GM21381 (cell line): ENCODE measurements at regions not wholly inside any gene's neighbourhood (a gene's known extent, or its start where the extent isn't known, plus 50 kb on each side); places are given as distances from the start of the nearest gene placed in this dataset.

Experiments used
- ATAC-seq: cut with Tn5 transposase; IDR thresholded peaks from one replicate; pipeline ENCODE4 v1.9.1; 2021; ENCODE audit warnings: mild to moderate bottlenecking, moderate library complexity; ENCODE audit not compliant: unreplicated experiment

DNA sequence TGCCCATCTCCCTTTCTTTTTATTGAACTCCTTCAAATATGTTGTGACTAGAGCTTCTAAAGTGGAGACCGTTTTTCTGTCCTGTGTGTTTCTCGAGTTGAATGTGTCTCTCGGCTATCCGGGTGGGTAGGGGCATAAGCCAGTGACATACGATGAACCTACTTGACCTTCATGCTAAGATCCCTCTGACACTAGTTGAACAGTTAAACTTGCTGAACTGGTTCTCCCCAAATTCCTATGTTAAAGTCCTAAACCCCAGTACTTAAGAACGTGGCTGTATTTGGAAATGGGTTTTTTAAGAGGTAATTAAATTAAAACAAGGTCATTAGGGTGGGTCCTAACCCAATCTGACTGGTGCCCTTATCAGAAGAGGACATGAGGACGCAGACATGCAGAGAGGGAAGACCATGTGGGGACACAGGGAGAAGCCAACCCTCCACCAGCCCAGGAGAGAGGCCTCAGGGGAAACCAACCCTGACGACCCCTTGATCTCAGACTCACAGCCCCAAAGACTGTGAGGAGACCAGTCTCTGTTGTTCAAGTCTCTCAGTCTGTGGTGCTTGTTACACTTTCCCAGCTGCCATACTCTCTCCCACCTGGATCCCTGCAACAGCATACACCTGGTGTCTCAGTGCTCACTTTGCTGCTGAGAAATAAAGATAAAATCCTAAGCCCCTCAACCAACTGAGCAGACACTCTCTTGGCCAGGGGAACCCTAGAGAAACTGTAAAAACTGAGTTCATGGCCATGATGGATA, 208.4 kb downstream of the MYLK4 start:
- no peak for ATAC-seq

DNA sequence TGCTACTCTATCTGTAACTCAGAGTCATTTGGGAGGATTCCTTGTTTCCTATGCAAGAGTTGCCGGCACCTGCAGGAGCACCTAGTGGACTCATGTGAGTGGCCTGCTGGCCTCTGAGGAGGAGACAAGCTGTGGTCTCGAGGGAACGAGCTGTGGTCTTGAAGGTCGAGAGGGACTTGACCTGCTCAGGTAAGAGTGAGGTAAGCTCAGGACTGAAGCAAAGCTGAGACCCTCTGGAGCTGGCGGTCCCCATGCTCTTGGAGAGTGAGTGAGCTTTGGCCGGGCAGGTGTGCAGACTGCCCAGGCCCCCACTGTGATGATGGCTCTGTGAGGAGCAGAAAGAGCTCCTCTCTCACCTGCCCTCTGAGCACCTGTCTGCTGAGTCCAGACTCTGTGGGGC, 214.3 kb downstream of the MYLK4 start:
- ATAC-seq = no peak

DNA sequence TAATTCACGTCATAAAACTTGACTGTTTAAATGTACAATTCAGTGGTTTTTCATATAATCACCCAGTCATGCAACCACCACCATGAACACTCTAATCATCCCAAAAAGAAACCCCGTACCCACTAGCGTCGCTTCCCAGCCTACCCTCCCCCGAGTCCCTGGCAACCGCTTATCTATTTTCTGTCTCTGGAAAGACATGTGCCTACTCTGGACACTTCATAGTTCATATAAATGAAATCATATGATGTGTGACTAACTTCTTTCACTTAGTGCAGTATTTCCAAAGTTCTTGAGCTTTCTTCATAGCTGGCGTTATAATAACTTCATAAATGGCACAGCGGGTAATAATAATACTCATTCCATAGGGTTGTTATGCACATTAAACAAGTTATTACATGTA, 215.2 kb downstream of the MYLK4 start:
- no peak for ATAC-seq

DNA sequence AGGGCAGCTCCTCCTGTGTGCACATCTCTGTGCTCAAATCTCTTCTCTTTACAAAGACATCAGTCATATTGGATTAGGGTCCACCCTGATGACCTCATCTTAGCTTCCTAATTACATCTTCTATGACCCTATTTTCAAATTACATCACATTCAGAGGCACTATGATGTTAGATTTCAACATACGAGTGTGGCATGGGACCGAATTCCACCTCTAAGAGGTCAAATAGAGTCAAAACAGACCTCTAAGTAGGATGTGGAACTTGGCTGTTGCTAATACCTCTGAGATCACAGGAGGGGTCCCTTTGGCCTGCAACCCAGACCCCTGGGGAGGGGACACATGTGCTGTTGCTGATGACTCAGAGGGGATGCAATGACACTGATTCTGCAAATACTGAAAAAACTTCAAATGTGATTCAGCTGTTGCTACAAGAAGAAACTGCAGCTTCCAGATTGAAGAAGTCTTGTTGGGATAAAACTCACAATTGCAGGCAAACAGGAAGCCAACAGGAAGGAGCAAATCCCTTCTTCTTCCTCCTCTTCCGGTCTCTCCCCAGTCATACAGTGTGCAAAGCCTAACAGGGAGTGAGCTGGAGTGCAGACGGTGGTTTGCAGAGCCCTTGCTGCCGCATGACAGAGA, 216.2 kb downstream of the MYLK4 start:
- no peak for ATAC-seq

DNA sequence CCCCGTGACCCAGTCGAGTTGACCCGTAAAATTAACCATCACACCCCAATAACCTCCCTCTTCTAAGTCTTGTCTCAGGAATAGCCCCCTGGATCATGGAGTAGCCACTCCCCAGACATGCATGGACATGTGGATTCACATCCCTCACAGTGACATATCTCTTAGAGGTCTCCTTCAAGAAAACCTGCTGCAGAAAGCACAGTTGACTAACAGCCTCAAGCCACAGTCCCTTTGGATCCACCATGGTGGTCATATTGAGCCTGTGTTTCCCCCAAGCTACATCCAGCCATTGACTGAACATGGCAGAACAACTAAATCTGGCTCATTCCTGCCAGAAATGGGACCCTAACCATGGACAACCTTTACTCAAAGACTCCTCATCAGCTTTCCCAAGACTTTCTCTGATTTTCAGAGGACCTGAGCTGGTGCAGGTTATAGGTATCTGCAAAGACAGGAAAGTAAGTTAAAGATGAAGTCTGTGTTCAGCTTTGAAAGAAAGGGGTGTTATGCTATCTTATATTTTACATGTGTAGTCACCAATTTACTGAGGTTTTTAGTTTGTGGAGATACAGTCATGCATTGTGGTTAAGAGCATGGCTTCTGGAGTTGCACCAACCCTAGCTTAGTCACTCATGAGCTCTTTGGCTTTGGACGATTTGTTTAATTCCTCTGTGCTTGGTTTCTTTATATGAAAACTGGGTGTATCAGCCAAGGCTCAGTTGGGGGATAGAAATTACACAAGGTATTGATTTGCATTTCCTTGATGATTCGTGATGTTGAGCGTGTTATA, 219.1 kb downstream of the MYLK4 start:
- ATAC-seq = no peak

DNA sequence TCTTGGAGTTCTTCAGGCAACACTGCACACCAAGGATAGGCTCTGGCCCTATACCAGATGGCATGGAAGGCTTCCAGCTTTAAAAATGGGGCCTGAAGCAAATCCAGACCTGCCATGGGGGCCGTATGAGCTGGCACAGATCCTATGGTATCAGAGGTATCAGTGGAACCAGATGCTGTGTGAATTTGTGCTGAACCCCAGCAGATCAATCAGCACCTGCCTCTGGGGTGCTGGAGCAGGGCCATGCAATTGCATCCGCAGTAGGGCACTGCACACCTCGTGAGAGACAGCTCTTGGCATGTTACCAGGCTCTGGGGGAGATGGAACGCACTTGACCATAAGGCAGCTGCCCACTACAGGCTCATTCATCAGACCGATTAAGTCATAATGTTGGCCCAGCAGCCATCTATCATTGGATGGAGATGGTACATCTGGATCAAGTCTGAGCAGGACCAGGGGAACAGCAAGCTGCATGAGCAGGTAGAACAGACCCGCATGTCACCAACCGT, 221.5 kb downstream of the MYLK4 start:
- no peak for ATAC-seq

DNA sequence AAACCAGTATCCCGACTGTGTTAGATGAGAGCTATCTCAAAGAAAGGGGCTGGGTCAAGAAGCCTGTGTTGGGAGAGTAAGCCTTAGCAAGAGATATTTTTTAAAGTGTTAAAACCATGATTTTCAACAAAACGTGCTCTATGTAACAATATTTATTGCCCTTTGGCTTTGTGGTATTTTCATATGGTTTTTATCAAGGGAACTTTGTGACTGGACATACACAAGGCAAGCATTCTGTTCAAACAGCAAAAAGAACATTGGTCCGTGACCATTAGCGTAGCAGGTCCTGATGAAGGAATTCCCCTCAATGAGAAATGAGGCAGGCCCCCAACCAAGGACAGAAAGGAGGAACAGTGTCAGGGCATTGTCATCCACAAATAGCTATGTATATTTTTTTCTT, 222.6 kb downstream of the MYLK4 start:
- ATAC-seq = no peak

DNA sequence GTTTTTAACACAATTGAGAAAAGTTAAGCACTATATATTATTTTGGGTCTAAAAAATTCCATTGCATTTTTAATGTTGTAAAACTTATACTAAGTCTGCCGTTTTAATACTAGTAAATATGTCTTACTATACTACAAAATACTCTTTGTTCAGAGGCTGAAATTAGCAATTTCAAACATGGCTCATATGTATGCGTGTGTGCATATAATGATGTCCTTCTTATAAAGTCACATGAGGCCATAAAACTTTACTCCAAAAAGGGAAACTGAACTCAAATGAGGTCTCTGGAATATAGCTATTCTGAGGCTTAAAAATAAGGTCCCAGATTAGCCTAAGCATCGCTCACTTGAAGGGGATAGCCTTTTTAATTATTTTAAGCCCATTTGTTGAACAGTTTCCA, 224.0 kb downstream of the MYLK4 start:
- no peak for ATAC-seq

DNA sequence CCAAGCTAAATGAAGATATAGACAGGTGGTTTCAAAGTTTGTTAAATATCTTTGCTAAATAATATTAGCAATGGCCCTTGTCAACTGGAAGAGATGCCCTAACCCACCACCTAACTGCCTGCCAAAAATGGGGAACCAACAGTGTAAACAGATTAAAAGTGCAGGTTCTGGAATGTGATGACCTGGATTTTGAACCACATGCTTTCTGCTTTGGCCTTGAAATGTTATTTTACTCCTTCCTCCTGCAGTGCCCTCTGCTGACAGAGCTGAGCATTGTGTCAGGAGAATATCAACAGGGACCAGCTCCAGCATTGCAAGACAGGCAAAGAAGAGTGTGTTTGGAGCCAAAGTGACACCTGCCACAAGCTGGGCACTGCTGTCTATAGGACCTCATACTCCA, 226.6 kb downstream of the MYLK4 start:
- ATAC-seq = no peak

DNA sequence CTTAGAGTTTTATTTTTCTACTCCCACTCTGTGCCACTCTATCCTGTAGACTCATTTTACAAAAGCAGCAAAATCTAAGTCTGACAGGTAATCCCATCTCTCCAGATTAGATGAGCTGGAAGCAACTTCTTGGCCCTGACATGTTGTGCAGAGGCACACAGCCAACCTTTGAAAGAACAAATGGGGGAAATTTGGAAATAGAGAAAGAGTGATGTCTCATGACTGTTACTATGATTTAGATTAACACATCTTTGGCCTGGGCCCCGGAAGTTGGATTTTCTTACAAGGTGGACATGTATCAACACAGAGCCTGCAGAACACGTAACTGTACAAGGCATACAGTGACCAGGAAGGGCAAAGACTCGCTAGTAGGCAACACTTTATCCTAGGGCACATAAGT, 227.7 kb downstream of the MYLK4 start:
- no peak for ATAC-seq

DNA sequence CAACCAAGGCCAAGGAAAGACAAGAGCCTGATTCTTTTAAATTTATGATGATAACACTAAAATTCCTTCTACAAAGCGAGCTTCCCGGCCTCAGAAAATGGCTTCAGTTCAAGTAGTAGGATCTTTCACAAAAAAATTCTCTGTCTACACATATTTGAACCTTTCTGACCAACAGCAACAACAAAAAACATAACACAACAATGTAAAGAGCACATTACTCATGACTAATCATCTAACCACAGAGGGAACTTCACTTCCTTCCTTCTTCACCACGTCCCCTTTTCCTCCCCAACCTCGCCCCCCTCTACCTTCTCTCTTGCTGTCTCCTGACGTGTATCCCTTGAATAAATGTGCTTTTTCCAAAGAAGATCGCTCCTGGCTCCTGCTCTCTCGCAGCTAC, 228.2 kb downstream of the MYLK4 start:
- no peak for ATAC-seq

DNA sequence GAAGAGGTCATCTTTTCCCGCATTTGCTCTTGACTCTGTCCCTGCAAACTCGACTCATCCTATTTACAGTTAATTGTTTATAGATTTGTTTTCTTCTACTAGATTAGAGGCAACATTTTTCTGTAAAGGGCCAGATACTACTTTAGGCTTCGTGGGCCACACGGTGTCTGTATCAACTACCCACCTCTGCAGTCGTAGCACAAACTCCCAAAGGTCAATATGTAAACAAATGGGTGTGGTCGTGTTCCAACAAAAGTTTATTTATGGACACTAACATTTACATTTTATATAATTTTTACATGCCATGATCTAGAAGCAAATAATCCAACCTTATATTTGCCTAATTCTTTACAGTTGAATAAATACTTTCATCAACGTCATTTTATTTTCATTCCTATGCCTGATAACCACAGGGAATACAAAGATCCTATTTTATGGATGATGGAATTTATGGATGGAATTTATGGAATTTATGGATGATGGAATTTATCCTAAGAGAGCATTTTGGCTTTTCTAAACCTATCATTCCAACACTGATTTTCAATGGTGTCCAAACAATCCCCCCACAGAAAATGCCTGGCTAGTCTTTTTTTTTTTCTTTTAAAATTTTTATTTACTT, 232.8 kb downstream of the MYLK4 start:
- ATAC-seq = no peak

DNA sequence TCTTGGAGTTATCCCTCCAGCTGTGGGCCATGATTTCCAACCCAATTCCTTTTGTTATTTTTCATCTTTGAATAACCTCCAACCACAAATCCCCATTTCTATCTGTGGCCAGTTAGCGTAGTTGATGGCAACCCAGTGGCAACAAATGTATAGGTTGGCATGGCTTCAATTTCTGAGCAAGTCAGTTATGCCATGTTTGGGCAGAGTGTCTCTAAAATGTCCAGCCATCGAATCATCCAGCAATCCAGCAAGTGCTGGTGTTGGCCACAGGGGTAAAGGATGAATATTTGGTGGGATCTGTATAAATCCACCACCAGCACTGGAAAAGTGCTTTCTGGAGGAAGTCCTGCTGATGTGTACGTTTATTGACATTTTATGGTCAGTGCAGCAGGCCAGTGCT, 233.3 kb downstream of the MYLK4 start:
- ATAC-seq = no peak

DNA sequence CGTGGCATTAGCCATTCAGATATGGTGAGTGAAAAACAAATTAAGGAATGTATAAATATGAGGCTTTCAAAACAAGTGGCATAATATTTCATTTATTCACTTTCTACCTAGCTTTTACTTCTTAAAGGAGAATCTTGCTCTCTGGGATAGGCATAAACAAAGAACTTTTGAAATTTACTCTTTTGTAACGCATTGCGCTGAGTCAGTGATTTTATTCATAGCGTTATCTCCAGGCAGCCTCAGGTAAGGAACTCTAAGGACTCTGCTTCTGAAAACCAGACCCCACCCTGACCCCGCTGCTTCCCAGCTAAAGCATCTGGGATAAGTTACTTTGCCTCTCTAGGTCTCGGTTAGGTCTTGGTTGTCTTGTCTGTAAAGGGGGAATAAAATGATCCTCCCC, 234.7 kb downstream of the MYLK4 start:
- no peak for ATAC-seq

DNA sequence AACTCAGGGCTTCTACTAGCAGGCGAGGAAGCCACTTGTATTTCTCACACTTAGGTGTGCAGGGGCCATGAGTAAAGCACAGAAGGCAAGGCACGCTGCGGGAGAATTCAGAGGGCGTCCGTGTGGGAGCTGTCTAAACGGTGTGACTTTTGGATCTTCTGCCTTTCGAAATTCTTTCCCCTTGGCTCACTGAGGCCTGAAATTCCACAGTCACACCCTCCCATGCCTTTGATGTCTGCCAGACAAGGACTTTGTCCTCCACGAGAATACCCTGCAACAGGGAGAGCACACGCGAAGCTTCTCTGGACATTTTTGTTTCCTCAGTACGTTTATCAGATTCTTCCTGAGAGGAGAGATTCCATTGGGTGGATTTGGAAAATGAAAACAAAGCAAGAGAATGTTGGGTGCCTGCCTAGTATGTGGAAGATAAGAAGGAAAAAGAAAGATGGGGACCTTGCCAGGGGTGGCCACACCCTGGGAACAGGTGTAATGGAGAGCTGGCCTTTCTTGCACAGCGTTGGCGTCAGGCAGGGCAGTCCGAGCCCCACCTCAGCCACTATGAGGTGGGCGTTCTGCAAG, 235.7 kb downstream of the MYLK4 start:
- ATAC-seq = no peak

DNA sequence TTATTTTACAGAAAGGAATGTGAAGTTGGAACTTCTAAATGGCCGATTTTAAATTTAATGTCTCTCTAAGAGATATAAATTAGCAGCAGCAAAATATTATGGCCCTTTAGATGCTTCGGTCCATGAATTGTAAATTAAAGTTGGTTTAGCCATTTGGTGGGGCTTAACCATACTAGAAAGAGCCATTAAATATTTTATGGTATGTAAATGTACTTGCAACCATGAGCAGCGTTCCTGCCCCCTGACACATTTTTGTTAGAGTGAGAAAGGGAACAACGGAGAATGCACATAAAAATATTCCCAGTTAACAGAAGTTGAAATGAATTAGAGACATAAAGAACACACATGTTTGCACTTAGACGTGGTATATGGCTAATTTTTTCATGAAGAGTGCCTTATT, 237.9 kb downstream of the MYLK4 start:
- no peak for ATAC-seq

DNA sequence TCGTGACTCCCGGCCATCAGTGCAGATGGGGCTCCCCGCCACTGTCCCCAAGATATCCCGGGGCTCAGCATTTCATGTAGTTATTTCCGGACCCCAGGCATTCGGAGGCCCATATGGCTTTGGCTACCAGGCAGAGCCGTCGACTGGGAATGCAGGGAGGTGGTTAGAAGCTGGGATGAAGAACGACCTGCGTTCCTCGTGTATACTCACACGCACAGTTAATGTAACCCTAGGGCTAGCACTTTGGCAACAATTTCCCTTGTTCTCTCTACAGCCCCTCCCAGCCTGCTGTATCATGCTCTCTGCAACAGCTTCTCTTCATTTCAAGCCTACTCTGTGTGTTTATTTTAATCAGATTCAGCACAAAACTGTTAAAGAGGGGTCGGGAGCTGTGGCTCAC, 240.4 kb downstream of the MYLK4 start:
- ATAC-seq = no peak

DNA sequence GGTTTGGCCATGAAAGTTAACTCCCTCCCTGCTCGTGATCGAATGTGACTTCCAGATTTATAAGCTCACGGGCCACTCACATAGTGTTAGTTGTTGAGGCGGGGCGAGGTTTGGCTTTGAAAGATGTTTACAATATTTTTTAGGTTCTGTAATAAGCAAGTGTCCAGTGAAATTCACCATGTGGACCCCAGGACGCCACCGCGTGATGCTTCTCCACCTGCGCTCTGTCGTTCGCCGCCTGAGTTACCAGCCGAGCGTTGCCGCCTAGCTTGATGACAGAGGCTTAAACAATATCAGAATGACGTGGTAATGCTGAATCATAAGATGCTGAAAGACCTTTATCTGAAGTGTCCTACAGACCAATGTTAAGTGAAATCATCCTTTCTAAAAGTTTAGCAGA, 241.0 kb downstream of the MYLK4 start:
- ATAC-seq = no peak

DNA sequence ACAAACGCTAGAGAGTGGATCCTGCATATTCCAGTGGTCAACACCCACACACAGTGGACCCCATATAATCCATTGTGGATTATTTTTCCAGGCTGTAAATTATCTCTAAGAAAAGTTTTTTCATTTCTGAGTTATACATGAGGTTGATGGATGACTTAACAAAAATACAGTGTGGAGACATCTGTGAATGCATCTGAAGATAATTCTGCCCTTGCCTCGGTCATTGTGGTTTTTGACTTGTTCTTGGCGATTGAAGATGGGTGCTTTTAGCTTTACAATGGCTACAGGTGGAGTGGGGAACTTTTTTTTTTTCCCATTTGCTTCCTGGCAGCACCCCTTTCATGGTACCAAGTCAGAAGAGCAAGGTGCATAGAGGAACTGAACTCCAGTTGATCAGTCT, 242.7 kb downstream of the MYLK4 start:
- ATAC-seq = no peak

DNA sequence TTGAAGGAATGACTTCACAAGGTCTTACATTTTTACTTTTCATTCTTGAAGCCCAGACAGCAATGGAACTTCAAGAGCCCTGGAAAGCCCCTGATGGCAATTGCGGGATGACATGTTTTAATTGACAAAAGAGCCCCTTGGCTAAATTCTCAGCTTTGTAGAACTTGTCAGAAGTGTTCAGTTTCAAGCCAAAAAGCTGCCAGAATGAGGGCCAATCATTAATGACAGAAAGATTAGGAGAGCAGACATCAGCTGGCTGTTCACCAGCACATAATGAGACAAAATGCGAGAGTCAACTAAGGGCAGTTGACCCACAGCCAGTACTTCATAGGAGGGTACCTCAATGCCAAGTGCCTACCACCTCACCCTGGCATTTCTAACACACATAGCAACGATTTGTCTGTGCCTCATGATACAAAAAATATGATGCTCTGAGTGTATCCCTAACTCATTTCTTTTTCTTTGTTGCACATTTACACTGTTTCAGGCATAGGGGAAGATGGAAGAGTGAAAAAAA, 243.1 kb downstream of the MYLK4 start:
- ATAC-seq = no peak

DNA sequence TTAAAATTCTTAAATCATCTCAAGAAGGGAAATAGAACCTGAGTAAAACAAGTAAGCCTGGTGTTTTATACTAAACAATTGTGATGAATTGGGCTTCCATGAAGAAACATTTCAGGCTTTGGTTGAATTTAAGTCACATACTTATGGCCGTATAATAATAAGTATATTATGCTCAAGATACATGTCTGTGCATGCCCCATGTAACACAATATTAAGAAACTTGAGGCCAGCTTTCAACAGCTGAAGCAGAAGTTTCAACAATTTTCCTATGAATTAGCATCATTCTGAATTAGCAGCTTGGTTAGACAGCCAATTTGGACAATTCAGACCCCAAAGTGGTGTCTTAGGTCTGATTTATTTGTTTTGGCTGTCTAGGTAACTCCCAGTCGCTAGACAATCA, 243.7 kb downstream of the MYLK4 start:
- ATAC-seq = no peak
